ENCODE measurements at regions not wholly inside any gene's neighbourhood (a gene's known extent, or its start where the extent isn't known, plus 50 kb on each side); places are given as distances from the start of the nearest gene placed in this dataset.

GRCh38 chr1:73913025-73913424 is 285.0 kb downstream of the LRRIQ3 start:
- no peak overlapping the region for H3K4me3 ChIP-seq (ENCODE audit: low read depth, low read length)
- TF ChIP-seq CTCF (IDR thresholded peaks at IDR 0.05; ENCODE audit: insufficient read depth, low read depth, low read length): no peak
- DNase-seq (ENCODE audit: low read depth): no peak

GRCh38 chr1:73911849-73912248 is 286.1 kb downstream of the LRRIQ3 start:
- no peak for DNase-seq (ENCODE audit: low read depth)
- H3K4me3 ChIP-seq (ENCODE audit: low read depth, low read length): no peak overlapping the region
- TF ChIP-seq CTCF (IDR thresholded peaks at IDR 0.05; ENCODE audit: insufficient read depth, low read depth, low read length): no peak

- DNase-seq (ENCODE audit: low read depth): no peak
- TF ChIP-seq CTCF (IDR thresholded peaks at IDR 0.05; ENCODE audit: insufficient read depth, low read depth, low read length): no peak
- H3K4me3 ChIP-seq (ENCODE audit: low read depth, low read length): no peak overlapping the region
These were observed 287.5 kb downstream of the LRRIQ3 start for GRCh38 chr1:73910466-73910865.

GRCh38 chr1:73910062-73910461 is 287.9 kb downstream of the LRRIQ3 start:
- TF ChIP-seq CTCF (IDR thresholded peaks at IDR 0.05; ENCODE audit: insufficient read depth, low read depth, low read length): no peak
- no peak overlapping the region for H3K4me3 ChIP-seq (ENCODE audit: low read depth, low read length)
- DNase-seq (ENCODE audit: low read depth): no peak

- DNase-seq (ENCODE audit: low read depth): no peak
- no peak overlapping the region for H3K4me3 ChIP-seq (ENCODE audit: low read depth, low read length)
- no peak for TF ChIP-seq CTCF (IDR thresholded peaks at IDR 0.05; ENCODE audit: insufficient read depth, low read depth, low read length)
These were observed 288.9 kb downstream of the LRRIQ3 start for GRCh38 chr1:73909043-73909562.

GRCh38 chr1:73907051-73907450 is 290.9 kb downstream of the LRRIQ3 start:
- no peak for TF ChIP-seq CTCF (IDR thresholded peaks at IDR 0.05; ENCODE audit: insufficient read depth, low read depth, low read length)
- DNase-seq (ENCODE audit: low read depth): no peak

GRCh38 chr1:73903092-73903491 is 294.9 kb downstream of the LRRIQ3 start:
- no peak for DNase-seq (ENCODE audit: low read depth)
- no peak overlapping the region for H3K4me3 ChIP-seq (ENCODE audit: low read depth, low read length)
- no peak for TF ChIP-seq CTCF (IDR thresholded peaks at IDR 0.05; ENCODE audit: insufficient read depth, low read depth, low read length)

More at GRCh38 chr1:73907051-73907450, 290.9 kb downstream of the LRRIQ3 start:
- no peak overlapping the region for H3K4me3 ChIP-seq (ENCODE audit: low read depth, low read length)
